Right hindlimb (tissue), 1 donor: ENCODE measurements at regions not wholly inside any gene's neighbourhood (a gene's known extent, or its start where the extent isn't known, plus 50 kb on each side); places are given as distances from the start of the nearest gene placed in this dataset.
"Not testable (repeated sequence)": the region's sequence is repeated elsewhere in the genome, so short reads cannot be mapped to it uniquely, and the experiment has no call there.

ENCODE experiments used
- DNase-seq: peaks from one replicate; pipeline ENCODE4 v3.0.0-alpha.2; 2018

GRCh38 chr6:15008269-15008668 is 237.6 kb upstream of the JARID2 start:
- no peak for DNase-seq

- DNase-seq = no peak
Observed at GRCh38 chr6:15014958-15015357, 230.9 kb upstream of the JARID2 start.

GRCh38 chr6:15016813-15017212 is 229.1 kb upstream of the JARID2 start:
- DNase-seq = no peak

- no peak for DNase-seq
Observed at GRCh38 chr6:15017261-15017660, 228.6 kb upstream of the JARID2 start.

GRCh38 chr6:15017803-15018202 is 228.1 kb upstream of the JARID2 start:
- DNase-seq = no peak

- DNase-seq = no peak
Observed at GRCh38 chr6:15020119-15020770, 225.6 kb upstream of the JARID2 start.

- no peak for DNase-seq
Observed at GRCh38 chr6:15021074-15021473, 224.8 kb upstream of the JARID2 start.

- DNase-seq = not testable (repeated sequence)
Observed at GRCh38 chr6:15023018-15023417, 222.9 kb upstream of the JARID2 start.

GRCh38 chr6:15023448-15023847 is 222.4 kb upstream of the JARID2 start:
- DNase-seq = no peak

- no peak for DNase-seq
Observed at GRCh38 chr6:15025446-15025845, 220.4 kb upstream of the JARID2 start.

GRCh38 chr6:15026832-15027231 is 219.0 kb upstream of the JARID2 start:
- peak; percentile 61 for DNase-seq

GRCh38 chr6:15027472-15027871 is 218.4 kb upstream of the JARID2 start:
- no peak for DNase-seq

GRCh38 chr6:15032015-15032414 is 213.9 kb upstream of the JARID2 start:
- DNase-seq = no peak

- no peak for DNase-seq
Observed at GRCh38 chr6:15033850-15034203, 212.0 kb upstream of the JARID2 start.

- peak; percentile 60 for DNase-seq
Observed at GRCh38 chr6:15036690-15037245, 209.1 kb upstream of the JARID2 start.

GRCh38 chr6:15037253-15037652 is 208.6 kb upstream of the JARID2 start:
- DNase-seq = no peak

- DNase-seq = no peak
Observed at GRCh38 chr6:15038013-15038791, 207.7 kb upstream of the JARID2 start.

GRCh38 chr6:15039136-15039535 is 206.7 kb upstream of the JARID2 start:
- DNase-seq = no peak

GRCh38 chr6:15042938-15043337 is 202.9 kb upstream of the JARID2 start:
- DNase-seq = no peak

- no peak for DNase-seq
Observed at GRCh38 chr6:15044146-15044882, 201.6 kb upstream of the JARID2 start.

- DNase-seq = no peak
Observed at GRCh38 chr6:15044948-15045347, 200.9 kb upstream of the JARID2 start.

GRCh38 chr6:15046751-15047150 is 199.1 kb upstream of the JARID2 start:
- DNase-seq = no peak

GRCh38 chr6:15048367-15048766 is 197.5 kb upstream of the JARID2 start:
- DNase-seq = no peak
